GM23338 (cell line): ENCODE measurements at regions not wholly inside any gene's neighbourhood (a gene's known extent, or its start where the extent isn't known, plus 50 kb on each side); places are given as distances from the start of the nearest gene placed in this dataset.

Experiments
- ATAC-seq: fragments of 200-7000 bp; cut with Tn5 transposase; 3 replicates; pipeline ENCODE4 v1.9.1; 2020
- DNase-seq: peaks from one replicate; pipeline ENCODE4 v3.0.0-alpha.2; 2015; ENCODE audit warnings: low spot score
- H2AFZ ChIP-seq: fragments of 200-600 bp; sonication (generic); 2 replicates; pipeline ENCODE4 v1.8.0; 2016; ENCODE audit warnings: antibody characterized with exemption, mild to moderate bottlenecking, moderate library complexity
- H3F3A ChIP-seq: fragments of 200-600 bp; sonication (generic); replicated peaks from 2 replicates; pipeline ENCODE4 v1.8.0; 2017; ENCODE audit warnings: antibody characterized with exemption, mixed run types, low read depth
- H3K27ac ChIP-seq: fragments of 200-600 bp; sonication (generic); 2 replicates; pipeline ENCODE4 v1.6.1; 2016; ENCODE audit warnings: low read depth
- H3K27me3 ChIP-seq: fragments of 200-600 bp; sonication (generic); 2 replicates; pipeline ENCODE4 v1.8.0; 2016; ENCODE audit warnings: mild to moderate bottlenecking, mixed run types, moderate library complexity; ENCODE audit not compliant: insufficient read depth
- H3K36me3 ChIP-seq: fragments of 200-600 bp; sonication (generic); 2 replicates; pipeline ENCODE4 v1.8.0; 2016; ENCODE audit warnings: mild to moderate bottlenecking; ENCODE audit not compliant: insufficient read depth
- H3K4me1 ChIP-seq: fragments of 200-600 bp; sonication (generic); 2 replicates; pipeline ENCODE4 v1.8.0; 2016; ENCODE audit warnings: mild to moderate bottlenecking, moderate library complexity; ENCODE audit not compliant: insufficient read depth
- H3K4me2 ChIP-seq: fragments of 200-600 bp; sonication (generic); 2 replicates; pipeline ENCODE4 v1.7.1; 2017; ENCODE audit warnings: mixed run types
- H3K4me3 ChIP-seq: fragments of 200-600 bp; sonication (generic); 2 replicates; pipeline ENCODE4 v1.6.1; 2016; ENCODE audit warnings: mixed run types
- H3K79me2 ChIP-seq: fragments of 200-600 bp; sonication (generic); replicated peaks from 2 replicates; pipeline ENCODE4 v1.8.0; 2017; ENCODE audit warnings: mild to moderate bottlenecking; ENCODE audit not compliant: insufficient read depth
- H3K9me2 ChIP-seq: fragments of 200-600 bp; sonication (generic); 2 replicates; pipeline ENCODE4 v1.8.0; 2017; ENCODE audit not compliant: insufficient read depth
- H4K20me1 ChIP-seq: fragments of 200-600 bp; sonication (generic); replicated peaks from 2 replicates; pipeline ENCODE4 v1.8.0; 2017; ENCODE audit warnings: mild to moderate bottlenecking; ENCODE audit not compliant: insufficient read depth
- H3K27ac Mint-ChIP-seq: 2 replicates; pipeline ENCODE4 v1.8.0; 2020; ENCODE audit warnings: inconsistent platforms, mild to moderate bottlenecking, moderate library complexity, mixed read lengths
- H3K27me3 Mint-ChIP-seq: 3 replicates; pipeline ENCODE4 v1.8.0; 2022; ENCODE audit warnings: low read depth, mild to moderate bottlenecking, moderate library complexity, mixed read lengths, inconsistent platforms; ENCODE audit not compliant: insufficient read depth, poor library complexity
- H3K36me3 Mint-ChIP-seq: 3 replicates; pipeline ENCODE4 v1.8.0; 2021; ENCODE audit warnings: low read depth, mild to moderate bottlenecking, inconsistent platforms, moderate library complexity, mixed read lengths
- H3K4me1 Mint-ChIP-seq: 3 replicates; pipeline ENCODE4 v1.8.0; 2020; ENCODE audit warnings: mild to moderate bottlenecking, inconsistent platforms, mixed read lengths
- H3K4me3 Mint-ChIP-seq: 3 replicates; pipeline ENCODE4 v1.8.0; 2021; ENCODE audit warnings: moderate library complexity, mild to moderate bottlenecking, inconsistent platforms, mixed read lengths
- H3K9me3 Mint-ChIP-seq: 3 replicates; pipeline ENCODE4 v1.8.0; 2020; ENCODE audit warnings: moderate library complexity, mild to moderate bottlenecking, inconsistent platforms, mixed read lengths
- CTCF ChIP-seq, 2 experiments: fragments of 200-600 bp in 1 of 2; sonication (generic) in 1 of 2; conservative IDR thresholded peaks; 2 replicates each; pipeline versions ENCODE4 v1.5.1 to v1.6.1; 2016 to 2017; ENCODE audit warnings: antibody characterized with exemption in 2 of 2, low read depth in 2 of 2, mild to moderate bottlenecking in 2 of 2, moderate library complexity in 1 of 2
- JUNB ChIP-seq: IDR thresholded peaks from one replicate; pipeline ENCODE4 v1.6.1; 2016; ENCODE audit warnings: antibody characterized with exemption; ENCODE audit not compliant: unreplicated experiment
- NANOG ChIP-seq: IDR thresholded peaks from 2 replicates; pipeline ENCODE4 v1.6.1; 2016; ENCODE audit warnings: antibody characterized with exemption, borderline replicate concordance
- POLR2AphosphoS5 ChIP-seq: IDR thresholded peaks from 2 replicates; pipeline ENCODE4 v1.6.1; 2016; ENCODE audit warnings: antibody characterized with exemption, low read depth
- REST ChIP-seq: IDR thresholded peaks from one replicate; pipeline ENCODE4 v1.6.1; 2018; ENCODE audit warnings: antibody characterized with exemption; ENCODE audit not compliant: unreplicated experiment
- STAT1 ChIP-seq: IDR thresholded peaks from one replicate; pipeline ENCODE4 v1.6.1; 2016; ENCODE audit warnings: antibody characterized with exemption; ENCODE audit not compliant: unreplicated experiment
- ZNF114 ChIP-seq: fragments of 250-450 bp; sonication (Bioruptor Pico); IDR thresholded peaks from 2 replicates; pipeline ENCODE4 v1.5.0; 2020; ENCODE audit warnings: mild to moderate bottlenecking, moderate library complexity
- ZNF462 ChIP-seq: fragments of 250-450 bp; sonication (Bioruptor Pico); IDR thresholded peaks from 2 replicates; pipeline ENCODE4 v1.5.0; 2020; ENCODE audit warnings: mild to moderate bottlenecking, moderate library complexity

GRCh38 chr7:113775804-113776203 is 143.0 kb downstream of the PPP1R3A start (continued):
- no peak for TF ChIP-seq JUNB

- H3K27ac Mint-ChIP-seq = no peak overlapping the region
- Histone ChIP-seq H4K20me1 (no peaks in the 10 kb centered on the region), H3K9me2 (no peaks in the 10 kb centered on the region), H3K27ac (no peak overlapping the region), H3K4me3 (no peak overlapping the region), H3K4me2 (no peak overlapping the region), H3K4me1 (0 out of 2 replicates have a peak, but pooled peaks cover 3% of the 10 kb centered on the region), H3K27me3 (no peaks in the 10 kb centered on the region), H3K79me2 (no peaks in the 10 kb centered on the region), H3K36me3 (no peaks in the 10 kb centered on the region), H3F3A (no peaks in the 10 kb centered on the region), H2AFZ (no peak overlapping the region)
- H3K36me3 Mint-ChIP-seq = no peaks in the 10 kb centered on the region
- H3K4me3 Mint-ChIP-seq = no peak overlapping the region
- TF ChIP-seq STAT1 = no peak
- no peak for TF ChIP-seq POLR2AphosphoS5
- no peak for TF ChIP-seq REST
- no peak for TF ChIP-seq ZNF462
- no peak for TF ChIP-seq ZNF114 (CRISPR knock-in tag)
- no peak for TF ChIP-seq NANOG
- TF ChIP-seq CTCF (conservative IDR thresholded peaks at IDR 0.05; ENCODE audit: low read depth in 2 of 2) = no peak
- H3K4me1 Mint-ChIP-seq = no peaks in the 10 kb centered on the region; the same call in 2 of the 3 replicates
- ATAC-seq (no peak), DNase-seq (no peak)
- H3K27me3 Mint-ChIP-seq = no peaks in the 10 kb centered on the region
- H3K9me3 Mint-ChIP-seq = no peaks in the 10 kb centered on the region; the same call in 2 of the 3 replicates
Measured at GRCh38 chr7:113775401-113775800, 143.4 kb downstream of the PPP1R3A start.
